Gastrocnemius medialis (tissue), 4 donors: ENCODE measurements at regions not wholly inside any gene's neighbourhood (a gene's known extent, or its start where the extent isn't known, plus 50 kb on each side); places are given as distances from the start of the nearest gene placed in this dataset.

Experiments used
- ATAC-seq, 2 donors: fragments of 150-250 bp; one replicate each; pipeline ENCODE4 v1.9.1; 2016
- DNase-seq, 2 donors: peaks; one replicate each; pipeline ENCODE4 v3.0.0-alpha.2; 2019
- H3K27ac ChIP-seq, 4 donors: fragments of 200-600 bp; sonication (generic); 1 replicate in 1 of 4; 2 replicates in 3 of 4; pipeline ENCODE4 v1.5.1; 2016 to 2018; ENCODE audit warnings: mild to moderate bottlenecking in 2 of 4, moderate library complexity in 1 of 4
- H3K27me3 ChIP-seq, 3 donors: fragments of 200-600 bp; sonication (generic) in 2 of 3; 1 replicate in 1 of 3; 2 replicates in 2 of 3; pipeline versions ENCODE4 v1.5.1 to v1.6.0; 2016 to 2019; ENCODE audit warnings: mild to moderate bottlenecking in 1 of 3, moderate library complexity in 1 of 3
- H3K36me3 ChIP-seq, 2 donors: fragments of 200-600 bp; sonication (generic) in 1 of 2; one replicate each; pipeline ENCODE4 v1.5.1; 2017 to 2018
- H3K4me1 ChIP-seq, 2 donors: fragments of 200-600 bp; sonication (generic) in 1 of 2; one replicate each; pipeline ENCODE4 v1.5.1; 2016 to 2017; ENCODE audit warnings: mild to moderate bottlenecking in 2 of 2
- H3K4me3 ChIP-seq, 4 donors: fragments of 200-600 bp; sonication (generic) in 3 of 4; 1 replicate in 1 of 4; 2 replicates in 3 of 4; pipeline ENCODE4 v1.5.1; 2016 to 2019; ENCODE audit warnings: mild to moderate bottlenecking in 2 of 4
- H3K9me3 ChIP-seq, 3 donors: fragments of 200-600 bp; sonication (generic) in 2 of 3; 1 replicate in 1 of 3; 2 replicates in 2 of 3; pipeline ENCODE4 v1.5.1; 2016 to 2019
- POLR2A ChIP-seq, 2 donors: fragments of 450-650 bp; IDR thresholded peaks; one replicate each; pipeline ENCODE4 v1.6.1; 2017; ENCODE audit warnings: antibody characterized with exemption in 2 of 2, mild to moderate bottlenecking in 2 of 2, moderate library complexity in 2 of 2
- in situ Hi-C, 4 donors: fragments of 200-750 bp; cut with MboI; loops; one replicate each; pipeline versions ENCODE4 v1.15.0 to v1.8.0; 2017; ENCODE audit warnings: low sequenced_read_pairs in 4 of 4
- intact Hi-C: fragments of 100-400 bp; cut with DNase I; formaldehyde crosslinking; loops from one replicate; pipeline ENCODE4 v1.15.1; 2023; ENCODE audit warnings: low total_unique reads
- TF ChIP-seq, protein P1 (sequence below), 5 experiments: fragments of 450-650 bp in 3 of 5; fragments of 200-600 bp in 2 of 5; sonication (generic) in 2 of 5; IDR thresholded peaks in 4 of 5; conservative IDR thresholded peaks in 1 of 5; 1 replicate in 4 of 5; 2 replicates in 1 of 5; pipeline ENCODE4 v1.5.1; 2016 to 2019; ENCODE audit warnings: antibody characterized with exemption in 5 of 5, mild to moderate bottlenecking in 3 of 5, moderate library complexity in 3 of 5

DNA sequence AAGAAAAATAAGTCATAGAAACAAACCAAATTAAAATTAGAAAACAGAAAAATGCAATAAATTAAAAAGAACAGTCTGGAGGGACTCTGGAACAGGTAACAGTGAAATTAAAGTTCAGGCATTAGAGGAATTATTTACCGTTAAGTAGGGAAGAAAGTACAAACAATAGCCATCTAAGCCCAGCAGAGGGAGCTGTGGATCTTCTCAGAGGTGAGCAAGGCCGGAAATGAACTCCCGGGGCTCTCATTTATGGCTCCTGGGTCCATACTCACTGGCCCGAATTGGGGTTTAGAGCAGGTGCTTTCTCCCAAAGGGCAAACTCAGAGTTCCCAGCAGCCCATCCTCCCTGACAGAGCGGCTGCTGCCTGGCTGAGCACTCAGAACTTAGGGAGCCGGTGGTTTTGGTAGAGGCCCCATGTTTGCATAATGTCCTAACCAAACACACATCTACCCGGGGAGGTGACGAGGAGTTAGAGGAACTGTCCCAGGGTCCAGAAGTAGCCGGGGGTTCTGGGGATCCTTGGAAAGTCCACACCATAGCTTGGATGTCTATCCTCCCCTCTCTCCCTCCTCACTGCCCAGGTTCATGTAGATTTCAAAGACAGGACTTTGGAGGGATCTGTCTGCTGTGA is 87.8 kb upstream of the VPREB1 start:
- in situ Hi-C loops, result no loop called here
- no peaks in the 10 kb centered on the region for H3K9me3 ChIP-seq
- H3K27me3 ChIP-seq, result no peaks in the 10 kb centered on the region
- H3K36me3 ChIP-seq, result no peaks in the 10 kb centered on the region
- TF ChIP-seq, protein P1, sequence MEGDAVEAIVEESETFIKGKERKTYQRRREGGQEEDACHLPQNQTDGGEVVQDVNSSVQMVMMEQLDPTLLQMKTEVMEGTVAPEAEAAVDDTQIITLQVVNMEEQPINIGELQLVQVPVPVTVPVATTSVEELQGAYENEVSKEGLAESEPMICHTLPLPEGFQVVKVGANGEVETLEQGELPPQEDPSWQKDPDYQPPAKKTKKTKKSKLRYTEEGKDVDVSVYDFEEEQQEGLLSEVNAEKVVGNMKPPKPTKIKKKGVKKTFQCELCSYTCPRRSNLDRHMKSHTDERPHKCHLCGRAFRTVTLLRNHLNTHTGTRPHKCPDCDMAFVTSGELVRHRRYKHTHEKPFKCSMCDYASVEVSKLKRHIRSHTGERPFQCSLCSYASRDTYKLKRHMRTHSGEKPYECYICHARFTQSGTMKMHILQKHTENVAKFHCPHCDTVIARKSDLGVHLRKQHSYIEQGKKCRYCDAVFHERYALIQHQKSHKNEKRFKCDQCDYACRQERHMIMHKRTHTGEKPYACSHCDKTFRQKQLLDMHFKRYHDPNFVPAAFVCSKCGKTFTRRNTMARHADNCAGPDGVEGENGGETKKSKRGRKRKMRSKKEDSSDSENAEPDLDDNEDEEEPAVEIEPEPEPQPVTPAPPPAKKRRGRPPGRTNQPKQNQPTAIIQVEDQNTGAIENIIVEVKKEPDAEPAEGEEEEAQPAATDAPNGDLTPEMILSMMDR (IDR thresholded peaks at IDR 0.05 in 4 of 5, conservative IDR thresholded peaks at IDR 0.05 in 1 of 5), result peak in 3 of 5 experiments; percentile 31 to 50 (median 49)
- TF ChIP-seq POLR2A (IDR thresholded peaks at IDR 0.05), result no peak
- intact Hi-C loops, result no loop called here
- no peak overlapping the region for H3K27ac ChIP-seq
- no peaks in the 10 kb centered on the region for H3K4me1 ChIP-seq
- peak in 1 of 2 donors; percentile 44 for ATAC-seq
- peak in 1 of 2 donors; percentile 14 for DNase-seq
- no peak overlapping the region for H3K4me3 ChIP-seq

DNA sequence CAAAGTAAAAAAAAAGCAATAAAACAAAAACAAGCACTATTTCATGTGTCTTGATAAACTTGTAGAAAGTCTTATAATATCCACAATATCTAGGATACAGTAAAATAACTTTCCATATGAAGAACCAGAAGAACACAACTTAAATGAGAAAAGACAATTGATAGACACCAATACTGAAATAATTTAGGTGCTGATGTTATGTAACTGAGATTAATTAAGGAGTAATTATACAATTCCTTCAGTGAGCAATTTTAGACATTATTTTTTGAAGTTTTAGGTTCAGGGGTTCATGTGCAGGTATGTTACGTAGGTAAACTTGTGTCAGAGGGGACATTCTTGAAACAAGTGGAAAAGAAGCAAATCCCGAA is 88.3 kb upstream of the VPREB1 start:
- Histone ChIP-seq H3K9me3 (no peaks in the 10 kb centered on the region), H3K36me3 (no peaks in the 10 kb centered on the region), H3K4me3 (no peak overlapping the region), H3K27ac (no peak overlapping the region), H3K4me1 (no peaks in the 10 kb centered on the region), H3K27me3 (no peaks in the 10 kb centered on the region)
- DNase-seq (no peak), ATAC-seq (no peak)
- intact Hi-C loops (no loop called here), in situ Hi-C loops (no loop called here)
- no peak for TF ChIP-seq POLR2A (IDR thresholded peaks at IDR 0.05)
- TF ChIP-seq, protein P1 (IDR thresholded peaks at IDR 0.05 in 4 of 5, conservative IDR thresholded peaks at IDR 0.05 in 1 of 5), result no peak

DNA sequence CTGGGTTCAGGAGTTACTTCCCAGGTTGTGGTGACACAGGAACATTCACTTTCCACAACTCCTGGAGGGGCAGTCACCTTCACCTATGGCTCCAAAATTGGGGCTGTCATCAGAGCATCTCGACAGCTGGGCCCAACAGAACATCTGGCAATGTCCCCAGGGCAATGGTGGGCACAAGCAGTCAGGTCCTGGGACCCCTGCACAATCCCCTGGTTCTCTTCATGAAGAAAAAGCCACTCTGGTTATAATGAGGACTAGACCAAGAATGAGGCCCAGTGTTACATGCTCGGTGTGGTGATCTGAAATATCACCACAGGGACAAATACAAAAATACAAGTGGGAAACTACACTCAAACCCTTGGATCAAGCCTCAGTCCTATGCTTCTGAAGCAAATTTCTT is 89.0 kb upstream of the VPREB1 start:
- intact Hi-C loops (no loop called here), in situ Hi-C loops (no loop called here)
- Histone ChIP-seq H3K9me3 (no peaks in the 10 kb centered on the region), H3K4me1 (no peaks in the 10 kb centered on the region), H3K36me3 (no peaks in the 10 kb centered on the region), H3K27ac (no peak overlapping the region), H3K4me3 (no peak overlapping the region), H3K27me3 (no peaks in the 10 kb centered on the region)
- no peak for DNase-seq
- no peak for TF ChIP-seq POLR2A (IDR thresholded peaks at IDR 0.05)
- TF ChIP-seq, protein P1 (IDR thresholded peaks at IDR 0.05 in 4 of 5, conservative IDR thresholded peaks at IDR 0.05 in 1 of 5), result no peak
- ATAC-seq, result no peak

DNA sequence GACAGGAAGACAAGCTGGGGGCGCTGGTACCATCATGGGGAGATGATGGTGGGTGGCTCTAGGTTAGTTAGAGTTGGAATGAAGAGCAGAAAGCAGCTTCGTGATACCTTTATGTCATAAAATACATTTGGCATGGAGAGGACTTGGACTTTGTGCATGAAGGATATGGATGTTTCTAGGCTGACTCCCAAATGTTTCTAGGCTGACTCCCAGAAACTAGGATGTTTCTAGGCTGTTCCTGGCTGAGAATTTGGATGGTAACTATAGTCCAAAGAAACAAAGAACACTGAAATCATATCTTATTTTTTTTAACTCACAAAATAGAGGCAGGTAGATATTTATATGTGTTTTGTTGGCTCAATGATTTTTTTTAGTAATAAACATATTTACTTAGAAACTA is 89.4 kb upstream of the VPREB1 start:
- intact Hi-C loops (no loop called here), in situ Hi-C loops (no loop called here)
- no peak overlapping the region for H3K4me3 ChIP-seq
- no peak for TF ChIP-seq POLR2A (IDR thresholded peaks at IDR 0.05)
- TF ChIP-seq, protein P1 (IDR thresholded peaks at IDR 0.05 in 4 of 5, conservative IDR thresholded peaks at IDR 0.05 in 1 of 5), result no peak
- no peaks in the 10 kb centered on the region for H3K4me1 ChIP-seq
- DNase-seq (no peak), ATAC-seq (no peak)
- no peak overlapping the region for H3K27ac ChIP-seq
- no peaks in the 10 kb centered on the region for H3K9me3 ChIP-seq
- H3K36me3 ChIP-seq, result no peaks in the 10 kb centered on the region
- H3K27me3 ChIP-seq, result peaks cover 0 to 3% (median 0%) of the 10 kb centered on the region in 3 donors

DNA sequence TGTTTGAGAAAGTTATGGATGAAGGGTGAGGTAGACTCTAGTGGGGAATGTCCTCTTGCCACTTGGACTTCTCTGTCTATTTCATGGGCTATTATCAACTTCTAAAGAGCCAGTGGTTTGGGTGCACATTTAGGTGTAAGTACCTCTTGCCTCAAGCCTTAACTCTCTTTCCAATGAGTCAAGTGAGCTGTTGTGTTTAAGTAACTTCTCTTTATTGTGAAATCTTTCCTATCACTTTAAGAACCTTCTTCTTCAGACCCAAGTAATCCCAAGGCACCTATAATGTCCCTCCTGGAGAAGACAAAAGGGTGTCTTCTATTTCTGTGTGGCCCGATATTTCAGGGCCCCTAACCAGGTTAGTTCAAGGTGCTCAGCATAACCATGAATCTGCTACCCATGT is 90.5 kb upstream of the VPREB1 start:
- Histone ChIP-seq H3K27me3 (peaks cover 0 to 10% (median 3%) of the 10 kb centered on the region in 3 donors), H3K9me3 (no peaks in the 10 kb centered on the region), H3K36me3 (no peaks in the 10 kb centered on the region), H3K27ac (no peak overlapping the region), H3K4me3 (no peak overlapping the region), H3K4me1 (no peaks in the 10 kb centered on the region)
- DNase-seq (no peak), ATAC-seq (no peak)
- TF ChIP-seq, protein P1 (IDR thresholded peaks at IDR 0.05 in 4 of 5, conservative IDR thresholded peaks at IDR 0.05 in 1 of 5), result no peak
- no peak for TF ChIP-seq POLR2A (IDR thresholded peaks at IDR 0.05)
- in situ Hi-C loops (no loop called here), intact Hi-C loops (no loop called here)
